H9 (cell line): ENCODE measurements at regions not wholly inside any gene's neighbourhood (a gene's known extent, or its start where the extent isn't known, plus 50 kb on each side); places are given as distances from the start of the nearest gene placed in this dataset.

Source experiments
- DNase-seq: peaks from one replicate; pipeline ENCODE4 v3.0.0-alpha.2; 2017
- H2AFZ ChIP-seq: one replicate; pipeline ENCODE4 v1.6.1; 2013; ENCODE audit warnings: mild to moderate bottlenecking, low read length, control low read depth, moderate library complexity
- H2AK5ac ChIP-seq: 2 replicates; pipeline ENCODE4 v1.6.1; 2013; ENCODE audit warnings: low read length, control low read depth, mixed read lengths; ENCODE audit not compliant: insufficient read length
- H2BK120ac ChIP-seq: one replicate; pipeline ENCODE4 v1.6.1; 2013; ENCODE audit warnings: low read depth, mild to moderate bottlenecking, low read length, control low read depth, inconsistent platforms; ENCODE audit not compliant: poor library complexity, severe bottlenecking
- H2BK12ac ChIP-seq: 2 replicates; pipeline ENCODE4 v1.6.1; 2013; ENCODE audit warnings: low read length, control low read depth, mixed read lengths, low read depth; ENCODE audit not compliant: insufficient read length
- H2BK15ac ChIP-seq: 2 replicates; pipeline ENCODE4 v1.6.1; 2013; ENCODE audit warnings: low read depth, low read length, control low read depth
- H2BK20ac ChIP-seq: one replicate; pipeline ENCODE4 v1.6.1; 2013; ENCODE audit warnings: low read depth, mild to moderate bottlenecking, low read length, control low read depth, inconsistent platforms; ENCODE audit not compliant: poor library complexity, severe bottlenecking
- H2BK5ac ChIP-seq: 2 replicates; pipeline ENCODE4 v1.6.1; 2013; ENCODE audit warnings: low read length, control low read depth, mixed read lengths; ENCODE audit not compliant: insufficient read length
- H3K14ac ChIP-seq: 2 replicates; pipeline ENCODE4 v1.6.1; 2013; ENCODE audit warnings: low read length, control low read depth; ENCODE audit not compliant: insufficient read depth
- H3K18ac ChIP-seq: 2 replicates; pipeline ENCODE4 v1.6.1; 2013; ENCODE audit warnings: low read depth, mild to moderate bottlenecking, mixed read lengths, low read length, control low read depth; ENCODE audit not compliant: insufficient read length
- H3K23ac ChIP-seq: 2 replicates; pipeline ENCODE4 v1.6.1; 2013; ENCODE audit warnings: low read length, control low read depth, mixed read lengths, low read depth; ENCODE audit not compliant: insufficient read length
- H3K23me2 ChIP-seq: 2 replicates; pipeline ENCODE4 v1.6.1; 2013; ENCODE audit warnings: low read depth, mild to moderate bottlenecking, mixed read lengths, low read length, control low read depth; ENCODE audit not compliant: insufficient read length, poor library complexity, severe bottlenecking
- H3K27ac ChIP-seq: 2 replicates; pipeline ENCODE4 v1.5.1; 2013; ENCODE audit warnings: low read length, control low read depth, mixed read lengths, low read depth; ENCODE audit not compliant: insufficient read length
- H3K27me3 ChIP-seq: 2 replicates; pipeline ENCODE4 v1.6.1; 2013; ENCODE audit warnings: low read length, control low read depth, inconsistent platforms; ENCODE audit not compliant: insufficient read depth
- H3K4ac ChIP-seq: 2 replicates; pipeline ENCODE4 v1.6.1; 2013; ENCODE audit warnings: low read depth, mild to moderate bottlenecking, control low read depth, inconsistent platforms, low read length, moderate library complexity
- H3K4me1 ChIP-seq: 2 replicates; pipeline ENCODE4 v1.6.1; 2013; ENCODE audit warnings: low read length, control low read depth, inconsistent platforms; ENCODE audit not compliant: insufficient read depth
- H3K4me2 ChIP-seq: 2 replicates; pipeline ENCODE4 v1.6.1; 2013; ENCODE audit warnings: low read length, control low read depth, mixed read lengths; ENCODE audit not compliant: insufficient read length, insufficient read depth
- H3K56ac ChIP-seq: 2 replicates; pipeline ENCODE4 v1.6.1; 2013; ENCODE audit warnings: low read depth, mild to moderate bottlenecking, mixed read lengths, low read length, control low read depth; ENCODE audit not compliant: insufficient read length
- H3K79me1 ChIP-seq: 2 replicates; pipeline ENCODE4 v1.6.1; 2013; ENCODE audit warnings: low read depth, mild to moderate bottlenecking, moderate library complexity, low read length, control low read depth, inconsistent platforms; ENCODE audit not compliant: insufficient read depth, poor library complexity, severe bottlenecking
- H3K79me2 ChIP-seq: 2 replicates; pipeline ENCODE4 v1.6.1; 2013; ENCODE audit warnings: low read length, control low read depth, inconsistent platforms; ENCODE audit not compliant: insufficient read depth
- H3K9ac ChIP-seq: 2 replicates; pipeline ENCODE4 v1.6.1; 2013; ENCODE audit warnings: low read length, control low read depth, mixed read lengths; ENCODE audit not compliant: insufficient read length; ENCODE audit errors: extremely low read depth
- H3K9me3 ChIP-seq: one replicate; pipeline ENCODE4 v1.6.1; 2013; ENCODE audit warnings: low read depth, low read length, inconsistent platforms; ENCODE audit not compliant: control insufficient read depth
- H3T11ph ChIP-seq: one replicate; pipeline ENCODE4 v1.6.1; 2013; ENCODE audit warnings: mild to moderate bottlenecking, low read length, control low read depth, inconsistent platforms
- H4K20me1 ChIP-seq: one replicate; pipeline ENCODE4 v1.6.1; 2013; ENCODE audit not compliant: control insufficient read depth, insufficient read length, insufficient read depth
- H4K5ac ChIP-seq: 2 replicates; pipeline ENCODE4 v1.6.1; 2013; ENCODE audit warnings: low read depth, mild to moderate bottlenecking, mixed read lengths, low read length, control low read depth; ENCODE audit not compliant: insufficient read length
- H4K8ac ChIP-seq: replicated peaks from 2 replicates; pipeline ENCODE4 v1.6.1; 2013; ENCODE audit warnings: low read length, control low read depth, mixed read lengths, low read depth; ENCODE audit not compliant: insufficient read length
- H4K91ac ChIP-seq: 2 replicates; pipeline ENCODE4 v1.6.1; 2013; ENCODE audit warnings: low read depth, mild to moderate bottlenecking, moderate library complexity, mixed read lengths, low read length, control low read depth; ENCODE audit not compliant: insufficient read length
- H3K27ac Mint-ChIP-seq, 3 experiments: 2 replicates in 2 of 3; 3 replicates in 1 of 3; pipeline ENCODE4 v1.8.0; 2020 to 2021; ENCODE audit warnings: mixed read lengths in 3 of 3, mild to moderate bottlenecking in 1 of 3, moderate library complexity in 1 of 3
- H3K27me3 Mint-ChIP-seq: 2 replicates; pipeline ENCODE4 v1.8.0; 2021; ENCODE audit warnings: low read depth, mild to moderate bottlenecking, moderate library complexity, mixed read lengths
- H3K36me3 Mint-ChIP-seq, 3 experiments: 2 replicates in 2 of 3; 3 replicates in 1 of 3; pipeline ENCODE4 v1.8.0; 2020 to 2021; ENCODE audit warnings: low read depth in 3 of 3, mixed read lengths in 3 of 3; ENCODE audit not compliant: insufficient read depth in 1 of 3
- H3K4me1 Mint-ChIP-seq, 2 experiments: 2 replicates each; pipeline ENCODE4 v1.8.0; 2020; ENCODE audit warnings: mixed read lengths in 2 of 2
- H3K4me3 Mint-ChIP-seq, 2 experiments: 2 replicates in 1 of 2; 3 replicates in 1 of 2; pipeline ENCODE4 v1.8.0; 2020 to 2021; ENCODE audit warnings: mild to moderate bottlenecking in 2 of 2, mixed read lengths in 2 of 2, moderate library complexity in 1 of 2
- H3K9me3 Mint-ChIP-seq, 2 experiments: 2 replicates in 1 of 2; 3 replicates in 1 of 2; pipeline ENCODE4 v1.8.0; 2020; ENCODE audit warnings: mild to moderate bottlenecking in 2 of 2, mixed read lengths in 2 of 2, moderate library complexity in 1 of 2
- WGBS: extraction: QIAGEN DNeasy Blood & Tissue Kit; methylation state at CpG from one replicate; pipeline ENCODE4 v1.1.7; 2013; ENCODE audit warnings: missing lambda C conversion rate, low lambda C conversion rate, mixed read lengths; ENCODE audit not compliant: insufficient read length; ENCODE audit errors: extremely low coverage; 5-methylcytosine and 5-hydroxymethylcytosine counted together
- TF ChIP-seq, protein P1 (sequence below): fragments of 200-600 bp; sonication (generic); conservative IDR thresholded peaks from 3 replicates; pipeline ENCODE4 v1.8.0; 2021; ENCODE audit warnings: antibody characterized with exemption, mild to moderate bottlenecking

DNA sequence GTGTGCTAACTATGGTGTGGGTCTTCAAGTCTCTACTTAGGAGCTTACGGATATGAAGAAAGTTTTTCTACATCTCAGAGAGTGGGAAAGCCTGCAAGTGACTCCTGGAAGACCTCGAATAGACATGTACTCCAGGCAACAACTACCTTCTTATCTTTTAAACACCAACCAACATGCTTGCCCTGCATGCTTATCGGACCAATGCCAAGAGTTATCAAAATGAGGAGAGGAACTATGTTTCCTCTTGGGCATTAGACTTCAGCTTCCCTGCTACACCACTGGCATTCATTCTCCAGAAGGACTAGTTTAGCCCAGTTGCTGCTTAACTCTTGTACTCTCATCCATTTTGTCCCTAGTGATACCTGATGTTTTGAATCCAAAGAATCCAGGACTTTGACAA lies 74.7 kb upstream of the MAN2A1 start:
- H3K27me3 ChIP-seq = no peaks in the 10 kb centered on the region
- H3K4ac ChIP-seq = no peak overlapping the region
- no peaks in the 10 kb centered on the region for H3K4me1 ChIP-seq
- H2BK12ac ChIP-seq = no peak overlapping the region
- no peak overlapping the region for H3K56ac ChIP-seq
- H3K79me2 ChIP-seq = no peaks in the 10 kb centered on the region
- H4K20me1 ChIP-seq = no peaks in the 10 kb centered on the region
- H3T11ph ChIP-seq = no peak overlapping the region
- Mint-ChIP-seq H3K27ac (no peak overlapping the region), H3K36me3 (no peaks in the 10 kb centered on the region), H3K9me3 (no peaks in the 10 kb centered on the region), H3K4me3 (no peak overlapping the region), H3K4me1 (peaks cover 0 to 3% of the 10 kb centered on the region in 2 experiments; a peak in 2 of 4 replicates), H3K27me3 (no peaks in the 10 kb centered on the region)
- no peak overlapping the region for H3K14ac ChIP-seq
- no peak overlapping the region for H3K18ac ChIP-seq
- H3K23me2 ChIP-seq = no peaks in the 10 kb centered on the region
- no peak overlapping the region for H2AFZ ChIP-seq
- H2BK15ac ChIP-seq = no peak overlapping the region
- no peak overlapping the region for H3K23ac ChIP-seq
- H2BK5ac ChIP-seq = no peak overlapping the region
- H3K4me2 ChIP-seq = no peak overlapping the region
- no peak overlapping the region for H2BK120ac ChIP-seq
- no peak for DNase-seq
- no CpG with 5 or more reads among the region's 3 CpGs for whole genome bisulfite sequencing
- no peaks in the 10 kb centered on the region for H3K79me1 ChIP-seq
- TF ChIP-seq, protein P1, sequence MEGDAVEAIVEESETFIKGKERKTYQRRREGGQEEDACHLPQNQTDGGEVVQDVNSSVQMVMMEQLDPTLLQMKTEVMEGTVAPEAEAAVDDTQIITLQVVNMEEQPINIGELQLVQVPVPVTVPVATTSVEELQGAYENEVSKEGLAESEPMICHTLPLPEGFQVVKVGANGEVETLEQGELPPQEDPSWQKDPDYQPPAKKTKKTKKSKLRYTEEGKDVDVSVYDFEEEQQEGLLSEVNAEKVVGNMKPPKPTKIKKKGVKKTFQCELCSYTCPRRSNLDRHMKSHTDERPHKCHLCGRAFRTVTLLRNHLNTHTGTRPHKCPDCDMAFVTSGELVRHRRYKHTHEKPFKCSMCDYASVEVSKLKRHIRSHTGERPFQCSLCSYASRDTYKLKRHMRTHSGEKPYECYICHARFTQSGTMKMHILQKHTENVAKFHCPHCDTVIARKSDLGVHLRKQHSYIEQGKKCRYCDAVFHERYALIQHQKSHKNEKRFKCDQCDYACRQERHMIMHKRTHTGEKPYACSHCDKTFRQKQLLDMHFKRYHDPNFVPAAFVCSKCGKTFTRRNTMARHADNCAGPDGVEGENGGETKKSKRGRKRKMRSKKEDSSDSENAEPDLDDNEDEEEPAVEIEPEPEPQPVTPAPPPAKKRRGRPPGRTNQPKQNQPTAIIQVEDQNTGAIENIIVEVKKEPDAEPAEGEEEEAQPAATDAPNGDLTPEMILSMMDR = no peak
- H3K9ac ChIP-seq = no peak overlapping the region
- H4K8ac ChIP-seq = no peak overlapping the region
- no peaks in the 10 kb centered on the region for H3K9me3 ChIP-seq
- no peak overlapping the region for H3K27ac ChIP-seq
- no peak overlapping the region for H4K5ac ChIP-seq
- H2AK5ac ChIP-seq = no peak overlapping the region
- H2BK20ac ChIP-seq = no peak overlapping the region
- H4K91ac ChIP-seq = no peak overlapping the region
